H9 (cell line): ENCODE measurements at regions not wholly inside any gene's neighbourhood (a gene's known extent, or its start where the extent isn't known, plus 50 kb on each side); places are given as distances from the start of the nearest gene placed in this dataset.

Source experiments
- DNase-seq: peaks from one replicate; pipeline ENCODE4 v3.0.0-alpha.2; 2017
- H2AFZ ChIP-seq: one replicate; pipeline ENCODE4 v1.6.1; 2013; ENCODE audit warnings: mild to moderate bottlenecking, low read length, control low read depth, moderate library complexity
- H2AK5ac ChIP-seq: 2 replicates; pipeline ENCODE4 v1.6.1; 2013; ENCODE audit warnings: low read length, control low read depth, mixed read lengths; ENCODE audit not compliant: insufficient read length
- H2BK120ac ChIP-seq: one replicate; pipeline ENCODE4 v1.6.1; 2013; ENCODE audit warnings: low read depth, mild to moderate bottlenecking, low read length, control low read depth, inconsistent platforms; ENCODE audit not compliant: poor library complexity, severe bottlenecking
- H2BK12ac ChIP-seq: 2 replicates; pipeline ENCODE4 v1.6.1; 2013; ENCODE audit warnings: low read length, control low read depth, mixed read lengths, low read depth; ENCODE audit not compliant: insufficient read length
- H2BK15ac ChIP-seq: 2 replicates; pipeline ENCODE4 v1.6.1; 2013; ENCODE audit warnings: low read depth, low read length, control low read depth
- H2BK20ac ChIP-seq: one replicate; pipeline ENCODE4 v1.6.1; 2013; ENCODE audit warnings: low read depth, mild to moderate bottlenecking, low read length, control low read depth, inconsistent platforms; ENCODE audit not compliant: poor library complexity, severe bottlenecking
- H2BK5ac ChIP-seq: 2 replicates; pipeline ENCODE4 v1.6.1; 2013; ENCODE audit warnings: low read length, control low read depth, mixed read lengths; ENCODE audit not compliant: insufficient read length
- H3K14ac ChIP-seq: 2 replicates; pipeline ENCODE4 v1.6.1; 2013; ENCODE audit warnings: low read length, control low read depth; ENCODE audit not compliant: insufficient read depth
- H3K18ac ChIP-seq: 2 replicates; pipeline ENCODE4 v1.6.1; 2013; ENCODE audit warnings: low read depth, mild to moderate bottlenecking, mixed read lengths, low read length, control low read depth; ENCODE audit not compliant: insufficient read length
- H3K23ac ChIP-seq: 2 replicates; pipeline ENCODE4 v1.6.1; 2013; ENCODE audit warnings: low read length, control low read depth, mixed read lengths, low read depth; ENCODE audit not compliant: insufficient read length
- H3K23me2 ChIP-seq: 2 replicates; pipeline ENCODE4 v1.6.1; 2013; ENCODE audit warnings: low read depth, mild to moderate bottlenecking, mixed read lengths, low read length, control low read depth; ENCODE audit not compliant: insufficient read length, poor library complexity, severe bottlenecking
- H3K27ac ChIP-seq: 2 replicates; pipeline ENCODE4 v1.5.1; 2013; ENCODE audit warnings: low read length, control low read depth, mixed read lengths, low read depth; ENCODE audit not compliant: insufficient read length
- H3K27me3 ChIP-seq: 2 replicates; pipeline ENCODE4 v1.6.1; 2013; ENCODE audit warnings: low read length, control low read depth, inconsistent platforms; ENCODE audit not compliant: insufficient read depth
- H3K4ac ChIP-seq: 2 replicates; pipeline ENCODE4 v1.6.1; 2013; ENCODE audit warnings: low read depth, mild to moderate bottlenecking, control low read depth, inconsistent platforms, low read length, moderate library complexity
- H3K4me1 ChIP-seq: 2 replicates; pipeline ENCODE4 v1.6.1; 2013; ENCODE audit warnings: low read length, control low read depth, inconsistent platforms; ENCODE audit not compliant: insufficient read depth
- H3K4me2 ChIP-seq: 2 replicates; pipeline ENCODE4 v1.6.1; 2013; ENCODE audit warnings: low read length, control low read depth, mixed read lengths; ENCODE audit not compliant: insufficient read length, insufficient read depth
- H3K56ac ChIP-seq: 2 replicates; pipeline ENCODE4 v1.6.1; 2013; ENCODE audit warnings: low read depth, mild to moderate bottlenecking, mixed read lengths, low read length, control low read depth; ENCODE audit not compliant: insufficient read length
- H3K79me1 ChIP-seq: 2 replicates; pipeline ENCODE4 v1.6.1; 2013; ENCODE audit warnings: low read depth, mild to moderate bottlenecking, moderate library complexity, low read length, control low read depth, inconsistent platforms; ENCODE audit not compliant: insufficient read depth, poor library complexity, severe bottlenecking
- H3K79me2 ChIP-seq: 2 replicates; pipeline ENCODE4 v1.6.1; 2013; ENCODE audit warnings: low read length, control low read depth, inconsistent platforms; ENCODE audit not compliant: insufficient read depth
- H3K9ac ChIP-seq: 2 replicates; pipeline ENCODE4 v1.6.1; 2013; ENCODE audit warnings: low read length, control low read depth, mixed read lengths; ENCODE audit not compliant: insufficient read length; ENCODE audit errors: extremely low read depth
- H3K9me3 ChIP-seq: one replicate; pipeline ENCODE4 v1.6.1; 2013; ENCODE audit warnings: low read depth, low read length, inconsistent platforms; ENCODE audit not compliant: control insufficient read depth
- H3T11ph ChIP-seq: one replicate; pipeline ENCODE4 v1.6.1; 2013; ENCODE audit warnings: mild to moderate bottlenecking, low read length, control low read depth, inconsistent platforms
- H4K20me1 ChIP-seq: one replicate; pipeline ENCODE4 v1.6.1; 2013; ENCODE audit not compliant: control insufficient read depth, insufficient read length, insufficient read depth
- H4K5ac ChIP-seq: 2 replicates; pipeline ENCODE4 v1.6.1; 2013; ENCODE audit warnings: low read depth, mild to moderate bottlenecking, mixed read lengths, low read length, control low read depth; ENCODE audit not compliant: insufficient read length
- H4K8ac ChIP-seq: replicated peaks from 2 replicates; pipeline ENCODE4 v1.6.1; 2013; ENCODE audit warnings: low read length, control low read depth, mixed read lengths, low read depth; ENCODE audit not compliant: insufficient read length
- H4K91ac ChIP-seq: 2 replicates; pipeline ENCODE4 v1.6.1; 2013; ENCODE audit warnings: low read depth, mild to moderate bottlenecking, moderate library complexity, mixed read lengths, low read length, control low read depth; ENCODE audit not compliant: insufficient read length
- H3K27ac Mint-ChIP-seq, 3 experiments: 2 replicates in 2 of 3; 3 replicates in 1 of 3; pipeline ENCODE4 v1.8.0; 2020 to 2021; ENCODE audit warnings: mixed read lengths in 3 of 3, mild to moderate bottlenecking in 1 of 3, moderate library complexity in 1 of 3
- H3K27me3 Mint-ChIP-seq: 2 replicates; pipeline ENCODE4 v1.8.0; 2021; ENCODE audit warnings: low read depth, mild to moderate bottlenecking, moderate library complexity, mixed read lengths
- H3K36me3 Mint-ChIP-seq, 3 experiments: 2 replicates in 2 of 3; 3 replicates in 1 of 3; pipeline ENCODE4 v1.8.0; 2020 to 2021; ENCODE audit warnings: low read depth in 3 of 3, mixed read lengths in 3 of 3; ENCODE audit not compliant: insufficient read depth in 1 of 3
- H3K4me1 Mint-ChIP-seq, 2 experiments: 2 replicates each; pipeline ENCODE4 v1.8.0; 2020; ENCODE audit warnings: mixed read lengths in 2 of 2
- H3K4me3 Mint-ChIP-seq, 2 experiments: 2 replicates in 1 of 2; 3 replicates in 1 of 2; pipeline ENCODE4 v1.8.0; 2020 to 2021; ENCODE audit warnings: mild to moderate bottlenecking in 2 of 2, mixed read lengths in 2 of 2, moderate library complexity in 1 of 2
- H3K9me3 Mint-ChIP-seq, 2 experiments: 2 replicates in 1 of 2; 3 replicates in 1 of 2; pipeline ENCODE4 v1.8.0; 2020; ENCODE audit warnings: mild to moderate bottlenecking in 2 of 2, mixed read lengths in 2 of 2, moderate library complexity in 1 of 2
- WGBS: extraction: QIAGEN DNeasy Blood & Tissue Kit; methylation state at CpG from one replicate; pipeline ENCODE4 v1.1.7; 2013; ENCODE audit warnings: missing lambda C conversion rate, low lambda C conversion rate, mixed read lengths; ENCODE audit not compliant: insufficient read length; ENCODE audit errors: extremely low coverage; 5-methylcytosine and 5-hydroxymethylcytosine counted together
- TF ChIP-seq, protein P1 (sequence below): fragments of 200-600 bp; sonication (generic); conservative IDR thresholded peaks from 3 replicates; pipeline ENCODE4 v1.8.0; 2021; ENCODE audit warnings: antibody characterized with exemption, mild to moderate bottlenecking

DNA sequence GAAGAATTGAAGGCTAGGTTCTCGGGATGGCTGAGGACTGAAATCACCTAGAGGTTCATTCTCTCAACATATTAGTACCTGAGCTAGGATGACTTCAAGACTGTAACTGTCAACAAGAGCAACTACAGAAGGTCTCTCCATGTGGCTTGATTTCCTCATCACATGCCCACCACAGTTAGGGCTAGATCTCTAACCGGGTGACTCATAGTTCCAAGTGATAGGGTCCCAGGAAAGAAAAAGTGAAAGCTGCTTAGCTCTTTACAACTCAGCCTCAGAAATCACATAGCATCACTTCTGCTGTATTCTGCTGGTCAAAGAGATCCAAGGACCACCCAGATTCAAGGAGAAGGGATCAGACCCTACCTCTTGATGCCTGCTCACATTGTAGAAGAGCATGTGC is 165.4 kb upstream of the AGTR1 start:
- H3K4me1 ChIP-seq, result no peaks in the 10 kb centered on the region
- H3K23ac ChIP-seq, result no peak overlapping the region
- no peaks in the 10 kb centered on the region for H3K9me3 ChIP-seq
- H3K14ac ChIP-seq, result no peak overlapping the region
- Mint-ChIP-seq H3K9me3 (no peaks in the 10 kb centered on the region), H3K36me3 (no peaks in the 10 kb centered on the region), H3K27ac (no peak overlapping the region), H3K27me3 (no peaks in the 10 kb centered on the region; the same call in 1 of the 2 replicates), H3K4me3 (no peak overlapping the region), H3K4me1 (no peaks in the 10 kb centered on the region; a peak in 1 of 4 replicates)
- no peak overlapping the region for H2BK20ac ChIP-seq
- H3K79me2 ChIP-seq, result no peaks in the 10 kb centered on the region
- no peak overlapping the region for H3K56ac ChIP-seq
- H2BK120ac ChIP-seq, result no peak overlapping the region
- H3K79me1 ChIP-seq, result no peaks in the 10 kb centered on the region
- H2BK15ac ChIP-seq, result no peak overlapping the region
- H2AK5ac ChIP-seq, result no peak overlapping the region
- no peaks in the 10 kb centered on the region for H4K20me1 ChIP-seq
- no peak overlapping the region for H3K4ac ChIP-seq
- H2BK12ac ChIP-seq, result no peak overlapping the region
- H4K8ac ChIP-seq, result no peak overlapping the region
- WGBS, result no CpG with 5 or more reads among the region's 2 CpGs
- no peak overlapping the region for H4K5ac ChIP-seq
- H2BK5ac ChIP-seq, result no peak overlapping the region
- TF ChIP-seq, protein P1, sequence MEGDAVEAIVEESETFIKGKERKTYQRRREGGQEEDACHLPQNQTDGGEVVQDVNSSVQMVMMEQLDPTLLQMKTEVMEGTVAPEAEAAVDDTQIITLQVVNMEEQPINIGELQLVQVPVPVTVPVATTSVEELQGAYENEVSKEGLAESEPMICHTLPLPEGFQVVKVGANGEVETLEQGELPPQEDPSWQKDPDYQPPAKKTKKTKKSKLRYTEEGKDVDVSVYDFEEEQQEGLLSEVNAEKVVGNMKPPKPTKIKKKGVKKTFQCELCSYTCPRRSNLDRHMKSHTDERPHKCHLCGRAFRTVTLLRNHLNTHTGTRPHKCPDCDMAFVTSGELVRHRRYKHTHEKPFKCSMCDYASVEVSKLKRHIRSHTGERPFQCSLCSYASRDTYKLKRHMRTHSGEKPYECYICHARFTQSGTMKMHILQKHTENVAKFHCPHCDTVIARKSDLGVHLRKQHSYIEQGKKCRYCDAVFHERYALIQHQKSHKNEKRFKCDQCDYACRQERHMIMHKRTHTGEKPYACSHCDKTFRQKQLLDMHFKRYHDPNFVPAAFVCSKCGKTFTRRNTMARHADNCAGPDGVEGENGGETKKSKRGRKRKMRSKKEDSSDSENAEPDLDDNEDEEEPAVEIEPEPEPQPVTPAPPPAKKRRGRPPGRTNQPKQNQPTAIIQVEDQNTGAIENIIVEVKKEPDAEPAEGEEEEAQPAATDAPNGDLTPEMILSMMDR, result no peak
- H2AFZ ChIP-seq, result no peak overlapping the region
- H3K23me2 ChIP-seq, result no peaks in the 10 kb centered on the region
- DNase-seq, result no peak
- H3K27ac ChIP-seq, result no peak overlapping the region
- no peak overlapping the region for H4K91ac ChIP-seq
- no peak overlapping the region for H3K4me2 ChIP-seq
- H3K18ac ChIP-seq, result no peak overlapping the region
- no peak overlapping the region for H3K9ac ChIP-seq
- no peaks in the 10 kb centered on the region for H3K27me3 ChIP-seq
- H3T11ph ChIP-seq, result no peak overlapping the region
